K562 (cell line): ENCODE measurements at regions not wholly inside any gene's neighbourhood (a gene's known extent, or its start where the extent isn't known, plus 50 kb on each side); places are given as distances from the start of the nearest gene placed in this dataset.

Source experiments
- ATAC-seq: fragments of 200-7000 bp; cut with Tn5 transposase; 3 replicates; pipeline ENCODE4 v1.9.1; 2020; ENCODE audit warnings: moderate library complexity
- BruUV-seq: library from RNA; stranded (reverse); fragments of 400-500 nt; replicated peaks from 2 replicates; lab custom pipeline; 2021; lab: Mats Ljungman, UMichigan
- CTCF ChIA-PET: fragments of 300-600 bp; formaldehyde crosslinking; extraction: SDS; loops from one replicate; lab custom pipeline; 2021; ENCODE audit warnings: low intra/inter-chr PET ratio; lab: Yijun Ruan, JAX
- POLR2A ChIA-PET: fragments of 300-600, 350-650 bp; sonication (Branson Sonifier 250); formaldehyde crosslinking; extraction: SDS; loops from one replicate; lab custom pipeline; 2021; ENCODE audit warnings: antibody characterized with exemption, inconsistent platforms; lab: Yijun Ruan, JAX
- DNase-seq, 4 experiments: peaks; one replicate each; pipeline versions ENCODE4 v3.0.0 to v3.0.0-alpha.2; 2011 to 2018; ENCODE audit warnings: low spot score in 3 of 4, mixed read lengths in 3 of 4; ENCODE audit errors: extremely low read depth in 1 of 4
- FAIRE-seq: peaks from 2 replicates; lab custom pipeline; 2011; peaks lifted over from hg19 to GRCh38; lab: Jason Lieb, UNC
- H2AFZ ChIP-seq: 2 replicates; pipeline ENCODE4 v1.6.0; 2011; ENCODE audit warnings: low read depth, low read length, control low read depth, inconsistent platforms
- H3K27ac ChIP-seq: fragments of 200-600 bp; 3 replicates; pipeline ENCODE4 v1.8.0; 2011; ENCODE audit warnings: low read depth, mild to moderate bottlenecking, control low read depth, inconsistent platforms, low read length, moderate library complexity, mixed read lengths; ENCODE audit errors: extremely low read depth
- H3K27me3 ChIP-seq, 2 experiments: fragments of 300-600 bp in 1 of 2; 2 replicates in 1 of 2; 3 replicates in 1 of 2; pipeline versions ENCODE4 v1.6.0 to v1.8.0; 2011; ENCODE audit warnings: inconsistent platforms in 2 of 2, low read length in 2 of 2, mild to moderate bottlenecking in 1 of 2, mixed read lengths in 1 of 2, moderate library complexity in 1 of 2; ENCODE audit not compliant: control insufficient read depth in 2 of 2, insufficient read depth in 2 of 2
- H3K36me3 ChIP-seq: fragments of 300-600 bp; 3 replicates; pipeline ENCODE4 v1.8.0; 2011; ENCODE audit warnings: mild to moderate bottlenecking, low read length, inconsistent platforms; ENCODE audit not compliant: control insufficient read depth, insufficient read depth
- H3K4me1 ChIP-seq, 2 experiments: fragments of 200-600 bp in 1 of 2; replicated peaks in 1 of 2; 2 replicates in 1 of 2; 3 replicates in 1 of 2; pipeline versions ENCODE4 v1.5.1 to v1.8.0; 2011; ENCODE audit warnings: inconsistent platforms in 2 of 2, low read length in 2 of 2, mild to moderate bottlenecking in 1 of 2, mixed read lengths in 1 of 2, moderate library complexity in 1 of 2; ENCODE audit not compliant: control insufficient read depth in 2 of 2, insufficient read depth in 2 of 2
- H3K4me2 ChIP-seq: 2 replicates; pipeline ENCODE4 v1.6.1; 2011; ENCODE audit warnings: low read length, control low read depth, inconsistent platforms, mixed read lengths; ENCODE audit not compliant: insufficient read depth
- H3K4me3 ChIP-seq: fragments of 200-600 bp; sonication (generic), shearing (Covaris generic); 2 replicates; pipeline ENCODE4 v1.5.1; 2016; ENCODE audit warnings: control low read depth, inconsistent platforms
- H3K79me2 ChIP-seq: fragments of 200-600 bp; 3 replicates; pipeline ENCODE4 v1.8.0; 2011; ENCODE audit warnings: low read length, inconsistent platforms; ENCODE audit not compliant: control insufficient read depth, insufficient read depth
- H3K9ac ChIP-seq, 2 experiments: 2 replicates each; pipeline versions ENCODE4 v1.6.0 to v1.6.1; 2011; ENCODE audit warnings: low read depth in 2 of 2, low read length in 2 of 2, control low read depth in 1 of 2, inconsistent platforms in 1 of 2, mild to moderate bottlenecking in 1 of 2, mixed read lengths in 1 of 2; ENCODE audit not compliant: insufficient read depth in 1 of 2
- H3K9me1 ChIP-seq: one replicate; pipeline ENCODE4 v1.6.0; 2011; ENCODE audit warnings: inconsistent platforms, mild to moderate bottlenecking, low read length, moderate library complexity; ENCODE audit not compliant: control insufficient read depth, insufficient read depth
- H3K9me3 ChIP-seq: replicated peaks from 2 replicates; pipeline ENCODE4 v1.5.1; 2011; ENCODE audit warnings: low read depth, low read length, inconsistent platforms; ENCODE audit not compliant: control insufficient read depth, insufficient read depth
- H4K20me1 ChIP-seq: replicated peaks from 2 replicates; pipeline ENCODE4 v1.6.1; 2011; ENCODE audit warnings: low read length, inconsistent platforms, mixed read lengths; ENCODE audit not compliant: control insufficient read depth, insufficient read depth
- ARID1B ChIP-seq: fragments of 450-650 bp; IDR thresholded peaks from 2 replicates; pipeline ENCODE4 v1.6.1; 2016; ENCODE audit warnings: antibody characterized with exemption, mild to moderate bottlenecking, inconsistent platforms
- BRF1 ChIP-seq: IDR thresholded peaks from 3 replicates; pipeline ENCODE4 v1.6.1; 2011; ENCODE audit warnings: borderline replicate concordance, mild to moderate bottlenecking; ENCODE audit not compliant: insufficient read length; ENCODE audit errors: extremely low read depth
- ETS2 ChIP-seq: IDR thresholded peaks from 2 replicates; pipeline ENCODE4 v1.6.1; 2016; ENCODE audit warnings: borderline replicate concordance, missing genetic modification characterization, mild to moderate bottlenecking, moderate library complexity, missing compliant biosample characterization; ENCODE audit not compliant: poor library complexity, severe bottlenecking
- NR2C2 ChIP-seq, 2 experiments: fragments of 200-800 bp in 1 of 2; sonication (Bioruptor generic) in 1 of 2; sonication (generic) in 1 of 2; formaldehyde crosslinking in 1 of 2; IDR thresholded peaks; 2 replicates each; pipeline versions ENCODE4 v1.6.1 to v1.8.0; 2016 to 2022; ENCODE audit warnings: mild to moderate bottlenecking in 1 of 2, missing compliant biosample characterization in 1 of 2, missing genetic modification characterization in 1 of 2, missing genetic modification reagents in 1 of 2
- SIN3A ChIP-seq, 2 experiments: fragments of 150-350 bp in 1 of 2; IDR thresholded peaks; 2 replicates each; pipeline ENCODE4 v1.6.1; 2011 to 2016; ENCODE audit warnings: borderline replicate concordance in 2 of 2, low read depth in 2 of 2, low read length in 2 of 2, mild to moderate bottlenecking in 2 of 2, moderate library complexity in 2 of 2; ENCODE audit not compliant: control insufficient read depth in 1 of 2
- SMAD4 ChIP-seq: fragments of 250-450 bp; sonication (Bioruptor Pico); conservative IDR thresholded peaks from 2 replicates; pipeline ENCODE4 v1.8.0; 2021; ENCODE audit warnings: inconsistent platforms, mild to moderate bottlenecking, moderate library complexity
- TGIF2 ChIP-seq: sonication (generic); formaldehyde crosslinking; IDR thresholded peaks from 2 replicates; pipeline ENCODE4 v1.8.1; 2022; ENCODE audit warnings: mild to moderate bottlenecking, missing genetic modification reagents, moderate library complexity
- ZBTB8A ChIP-seq: fragments of 450-650 bp; IDR thresholded peaks from 2 replicates; pipeline ENCODE4 v1.6.1; 2018; ENCODE audit warnings: mild to moderate bottlenecking, moderate library complexity; ENCODE audit not compliant: partially characterized antibody
- ZNF445 ChIP-seq: fragments of 250-450 bp; sonication (Bioruptor Pico); IDR thresholded peaks from 2 replicates; pipeline ENCODE4 v1.4.0; 2020; ENCODE audit warnings: low read depth, mild to moderate bottlenecking, moderate library complexity
- ZZZ3 ChIP-seq: fragments of 450-650 bp; IDR thresholded peaks from 2 replicates; pipeline ENCODE4 v1.6.1; 2016; ENCODE audit warnings: antibody characterized with exemption, mild to moderate bottlenecking, moderate library complexity
- whole genome bisulfite sequencing: fragments of 100-300 bp; shearing (Covaris generic); methylation state at CpG from one replicate; pipeline ENCODE4 v1.1.6; 2016; ENCODE audit warnings: low coverage, mixed read lengths; ENCODE audit not compliant: insufficient coverage; ENCODE audit errors: missing lambda C conversion rate; 5-methylcytosine and 5-hydroxymethylcytosine counted together
- in situ Hi-C: fragments of 300-500 bp; cut with MboI; formaldehyde crosslinking; loops from 4 replicates; pipeline ENCODE4 v1.15.0; 2018; ENCODE audit warnings: inconsistent platforms, mixed read lengths
- intact Hi-C: fragments of 100-400 bp; cut with micrococcal nuclease; formaldehyde crosslinking; loops from 2 replicates; pipeline ENCODE4 v1.14.2; 2022
- TF ChIP-seq, protein P1 (sequence below): sonication (generic); formaldehyde crosslinking; IDR thresholded peaks from 2 replicates; pipeline ENCODE4 v1.8.0; 2022; ENCODE audit warnings: missing genetic modification reagents, mild to moderate bottlenecking, moderate library complexity, borderline replicate concordance
- TF ChIP-seq, protein P2 (sequence below): fragments of 250-450 bp; sonication (Bioruptor Pico); IDR thresholded peaks from 2 replicates; pipeline ENCODE4 v1.9.0; 2021; ENCODE audit warnings: mild to moderate bottlenecking
- TF ChIP-seq, protein P3 (sequence below): fragments of 250-450 bp; sonication (Bioruptor Pico); IDR thresholded peaks from 2 replicates; pipeline ENCODE4 v1.5.0; 2020; ENCODE audit warnings: mild to moderate bottlenecking
- TF ChIP-seq, protein P4 (sequence below): fragments of 150-350 bp; conservative IDR thresholded peaks from 2 replicates; pipeline ENCODE4 v1.6.1; 2014; ENCODE audit warnings: low read length

DNA sequence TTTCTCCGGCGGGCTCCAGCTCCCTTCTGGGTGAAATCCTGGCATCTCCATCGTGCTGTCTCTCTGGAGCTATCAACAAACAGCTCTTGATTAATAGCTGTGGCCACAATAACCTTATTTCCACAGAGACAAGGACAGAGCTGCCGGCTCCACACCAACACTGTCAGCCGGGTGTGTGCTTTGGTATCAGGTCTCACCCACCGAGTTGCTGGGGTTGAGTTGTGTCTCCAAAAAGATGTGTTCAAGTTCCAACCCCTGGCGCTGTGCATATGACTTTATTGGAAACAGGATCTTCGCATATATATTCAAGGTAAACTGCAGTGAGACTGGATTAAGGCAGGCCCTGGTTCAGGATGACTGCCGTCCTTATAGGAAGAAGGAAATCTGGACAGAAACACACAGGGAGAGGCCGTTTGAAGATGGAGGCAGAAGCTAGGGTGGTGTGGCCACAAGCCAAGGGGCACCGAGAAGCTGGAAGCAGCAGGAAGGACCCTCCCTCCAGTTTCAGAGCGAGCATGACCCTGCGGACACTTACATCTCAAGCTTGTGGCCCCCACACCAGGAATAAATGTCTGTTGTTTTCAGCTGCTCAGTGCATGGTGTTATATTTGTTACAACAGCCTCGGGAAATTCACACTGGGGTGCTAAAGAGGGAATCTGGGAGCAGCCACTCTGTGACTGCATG is 88.4 kb upstream of the TMPRSS2 start:
- no peak overlapping the region for H2AFZ ChIP-seq
- H3K9ac ChIP-seq = no peak overlapping the region
- H3K27me3 ChIP-seq = peaks cover 2 to 24% of the 10 kb centered on the region in 2 experiments; a peak in 3 of 5 replicates
- H3K4me3 ChIP-seq = no peak overlapping the region
- H3K9me1 ChIP-seq = no peaks in the 10 kb centered on the region
- ATAC-seq (no peak), DNase-seq (no peak), FAIRE-seq (no peak)
- intact Hi-C loops = no loop called here
- no peaks in the 10 kb centered on the region for H3K79me2 ChIP-seq
- ChIA-PET POLR2A (interaction anchor here (0.9 kb wide), 1 partner anchor 470 kb away, joined by 3 read pairs; no protein-coding TSS in a partner anchor), CTCF (no interaction called here)
- no peaks in the 10 kb centered on the region; the same call in 1 of the 2 replicates for H3K9me3 ChIP-seq
- in situ Hi-C loops = no loop called here
- WGBS = 0% methylated on average over 14 of the region's 14 CpGs
- no peaks in the 10 kb centered on the region for H4K20me1 ChIP-seq
- no TSS peak for BruUV-seq
- H3K36me3 ChIP-seq = no peaks in the 10 kb centered on the region
- H3K4me2 ChIP-seq = no peak overlapping the region
- no peak overlapping the region for H3K27ac ChIP-seq
- no peak for TF ChIP-seq BRF1
- TF ChIP-seq, protein P1, sequence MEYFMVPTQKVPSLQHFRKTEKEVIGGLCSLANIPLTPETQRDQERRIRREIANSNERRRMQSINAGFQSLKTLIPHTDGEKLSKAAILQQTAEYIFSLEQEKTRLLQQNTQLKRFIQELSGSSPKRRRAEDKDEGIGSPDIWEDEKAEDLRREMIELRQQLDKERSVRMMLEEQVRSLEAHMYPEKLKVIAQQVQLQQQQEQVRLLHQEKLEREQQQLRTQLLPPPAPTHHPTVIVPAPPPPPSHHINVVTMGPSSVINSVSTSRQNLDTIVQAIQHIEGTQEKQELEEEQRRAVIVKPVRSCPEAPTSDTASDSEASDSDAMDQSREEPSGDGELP (CRISPR knock-in tag) = no peak
- TF ChIP-seq NR2C2 (CRISPR knock-in tag; IDR thresholded peaks at IDR 0.05) = no peak
- no peak for TF ChIP-seq NR2C2 (tag; IDR thresholded peaks at IDR 0.05)
- TF ChIP-seq, protein P2, sequence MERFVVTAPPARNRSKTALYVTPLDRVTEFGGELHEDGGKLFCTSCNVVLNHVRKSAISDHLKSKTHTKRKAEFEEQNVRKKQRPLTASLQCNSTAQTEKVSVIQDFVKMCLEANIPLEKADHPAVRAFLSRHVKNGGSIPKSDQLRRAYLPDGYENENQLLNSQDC (CRISPR knock-in tag) = no peak
- TF ChIP-seq, protein P3, sequence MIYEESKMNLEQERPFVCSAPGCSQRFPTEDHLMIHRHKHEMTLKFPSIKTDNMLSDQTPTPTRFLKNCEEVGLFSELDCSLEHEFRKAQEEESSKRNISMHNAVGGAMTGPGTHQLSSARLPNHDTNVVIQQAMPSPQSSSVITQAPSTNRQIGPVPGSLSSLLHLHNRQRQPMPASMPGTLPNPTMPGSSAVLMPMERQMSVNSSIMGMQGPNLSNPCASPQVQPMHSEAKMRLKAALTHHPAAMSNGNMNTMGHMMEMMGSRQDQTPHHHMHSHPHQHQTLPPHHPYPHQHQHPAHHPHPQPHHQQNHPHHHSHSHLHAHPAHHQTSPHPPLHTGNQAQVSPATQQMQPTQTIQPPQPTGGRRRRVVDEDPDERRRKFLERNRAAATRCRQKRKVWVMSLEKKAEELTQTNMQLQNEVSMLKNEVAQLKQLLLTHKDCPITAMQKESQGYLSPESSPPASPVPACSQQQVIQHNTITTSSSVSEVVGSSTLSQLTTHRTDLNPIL = no peak
- no peak for TF ChIP-seq TGIF2 (CRISPR knock-in tag)
- TF ChIP-seq ZNF445 = no peak
- no peak for TF ChIP-seq SMAD4 (CRISPR knock-in tag)
- no peak for TF ChIP-seq ARID1B
- TF ChIP-seq ZZZ3 = no peak
- TF ChIP-seq ZBTB8A = no peak
- TF ChIP-seq, protein P4, sequence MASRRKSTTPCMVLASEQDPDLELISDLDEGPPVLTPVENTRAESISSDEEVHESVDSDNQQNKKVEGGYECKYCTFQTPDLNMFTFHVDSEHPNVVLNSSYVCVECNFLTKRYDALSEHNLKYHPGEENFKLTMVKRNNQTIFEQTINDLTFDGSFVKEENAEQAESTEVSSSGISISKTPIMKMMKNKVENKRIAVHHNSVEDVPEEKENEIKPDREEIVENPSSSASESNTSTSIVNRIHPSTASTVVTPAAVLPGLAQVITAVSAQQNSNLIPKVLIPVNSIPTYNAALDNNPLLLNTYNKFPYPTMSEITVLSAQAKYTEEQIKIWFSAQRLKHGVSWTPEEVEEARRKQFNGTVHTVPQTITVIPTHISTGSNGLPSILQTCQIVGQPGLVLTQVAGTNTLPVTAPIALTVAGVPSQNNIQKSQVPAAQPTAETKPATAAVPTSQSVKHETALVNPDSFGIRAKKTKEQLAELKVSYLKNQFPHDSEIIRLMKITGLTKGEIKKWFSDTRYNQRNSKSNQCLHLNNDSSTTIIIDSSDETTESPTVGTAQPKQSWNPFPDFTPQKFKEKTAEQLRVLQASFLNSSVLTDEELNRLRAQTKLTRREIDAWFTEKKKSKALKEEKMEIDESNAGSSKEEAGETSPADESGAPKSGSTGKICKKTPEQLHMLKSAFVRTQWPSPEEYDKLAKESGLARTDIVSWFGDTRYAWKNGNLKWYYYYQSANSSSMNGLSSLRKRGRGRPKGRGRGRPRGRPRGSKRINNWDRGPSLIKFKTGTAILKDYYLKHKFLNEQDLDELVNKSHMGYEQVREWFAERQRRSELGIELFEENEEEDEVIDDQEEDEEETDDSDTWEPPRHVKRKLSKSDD = no peak
- no peak for TF ChIP-seq SIN3A (IDR thresholded peaks at IDR 0.05; ENCODE audit: borderline replicate concordance in 2 of 2, control insufficient read depth in 1 of 2, low read depth in 2 of 2, low read length in 2 of 2)
- TF ChIP-seq ETS2 = no peak
- H3K4me1 ChIP-seq = no peaks in the 10 kb centered on the region
